A673 (cell line): ENCODE measurements at regions not wholly inside any gene's neighbourhood (a gene's known extent, or its start where the extent isn't known, plus 50 kb on each side); places are given as distances from the start of the nearest gene placed in this dataset.

ENCODE experiments used
- BruUV-seq: library from RNA; stranded (reverse); fragments of 400-500 nt; replicated peaks from 2 replicates; lab custom pipeline; 2021; lab: Mats Ljungman, UMichigan
- CTCF ChIA-PET: fragments of 300-600 bp; sonication (Branson Sonifier 250); formaldehyde crosslinking; loops from one replicate; lab custom pipeline; 2022; ENCODE audit warnings: antibody characterized with exemption; lab: Charles Lee
- POLR2A ChIA-PET: fragments of 300-600 bp; sonication (Branson Sonifier 250); formaldehyde crosslinking; loops from one replicate; lab custom pipeline; 2022; ENCODE audit warnings: antibody characterized with exemption; ENCODE audit not compliant: low non-redundant PET; lab: Charles Lee
- DNase-seq: peaks from one replicate; pipeline ENCODE4 v3.0.0-alpha.2; 2015; ENCODE audit warnings: low spot score
- H3K27ac ChIP-seq: fragments of 200-600 bp; sonication (generic); 2 replicates; pipeline ENCODE4 v1.5.1; 2016; ENCODE audit warnings: mixed run types, low read depth, mild to moderate bottlenecking, mixed read lengths, antibody characterized with exemption, low read length; ENCODE audit not compliant: poor library complexity, severe bottlenecking
- H3K27me3 ChIP-seq: fragments of 200-600 bp; sonication (generic); replicated peaks from 2 replicates; pipeline ENCODE4 v1.6.1; 2017; ENCODE audit warnings: mixed run types, low read depth, mild to moderate bottlenecking, mixed read lengths, antibody characterized with exemption, low read length; ENCODE audit not compliant: insufficient read depth, poor library complexity
- H3K36me3 ChIP-seq: fragments of 200-600 bp; sonication (generic); 2 replicates; pipeline ENCODE4 v1.6.1; 2016; ENCODE audit warnings: mixed run types, mild to moderate bottlenecking, mixed read lengths, antibody characterized with exemption, low read length; ENCODE audit not compliant: insufficient read depth, poor library complexity, severe bottlenecking
- H3K4me1 ChIP-seq: fragments of 200-600 bp; sonication (generic); 2 replicates; pipeline ENCODE4 v1.6.1; 2017; ENCODE audit warnings: mixed run types, mild to moderate bottlenecking, mixed read lengths, antibody characterized with exemption, low read length; ENCODE audit not compliant: insufficient read depth, poor library complexity, severe bottlenecking
- H3K4me3 ChIP-seq: fragments of 200-600 bp; sonication (generic); 2 replicates; pipeline ENCODE4 v1.5.1; 2016; ENCODE audit warnings: low read depth, mixed run types, mild to moderate bottlenecking, mixed read lengths, low read length; ENCODE audit not compliant: poor library complexity, severe bottlenecking
- H3K9me3 ChIP-seq: fragments of 200-600 bp; sonication (generic); 2 replicates; pipeline ENCODE4 v1.6.1; 2016; ENCODE audit warnings: mixed run types, low read depth, mild to moderate bottlenecking, mixed read lengths, antibody characterized with exemption, low read length; ENCODE audit not compliant: poor library complexity, severe bottlenecking
- EZH2 ChIP-seq: fragments of 200-600 bp; sonication (generic); IDR thresholded peaks from 2 replicates; pipeline ENCODE4 v1.6.1; 2017; ENCODE audit warnings: borderline replicate concordance, low read depth, mild to moderate bottlenecking, mixed read lengths, antibody characterized with exemption, low read length; ENCODE audit not compliant: poor library complexity, severe bottlenecking
- intact Hi-C: fragments of 100-400 bp; cut with micrococcal nuclease; formaldehyde crosslinking; loops from one replicate; pipeline ENCODE4 v1.10.0; 2022; ENCODE audit not compliant: unreplicated experiment
- TF ChIP-seq, protein P1 (sequence below): fragments of 300-800, 200-600 bp; sonication (generic); conservative IDR thresholded peaks from 2 replicates; pipeline ENCODE4 v1.5.1; 2017; ENCODE audit warnings: low read depth, mild to moderate bottlenecking, antibody characterized with exemption, low read length, moderate library complexity, mixed read lengths

DNA sequence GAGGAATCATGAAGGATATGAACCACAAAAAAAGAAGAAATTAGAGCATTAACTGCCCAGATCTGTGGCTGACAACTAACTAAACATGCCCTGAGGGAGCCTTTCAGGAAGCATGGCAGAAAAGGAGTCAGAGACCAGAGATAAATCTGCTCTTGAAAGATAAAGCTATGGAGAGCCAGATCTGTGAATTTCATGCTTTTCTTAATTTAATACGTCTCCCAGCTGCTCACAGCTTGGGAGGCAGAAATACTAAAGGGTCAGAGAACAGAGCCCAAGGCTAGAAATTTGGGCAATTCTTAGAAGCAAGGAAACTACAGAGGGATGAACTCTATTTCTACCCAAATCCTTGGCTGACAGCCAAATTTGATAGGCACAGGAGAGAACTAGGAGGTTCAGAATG lies 223.0 kb upstream of the DPP10 start:
- TF ChIP-seq, protein P1, sequence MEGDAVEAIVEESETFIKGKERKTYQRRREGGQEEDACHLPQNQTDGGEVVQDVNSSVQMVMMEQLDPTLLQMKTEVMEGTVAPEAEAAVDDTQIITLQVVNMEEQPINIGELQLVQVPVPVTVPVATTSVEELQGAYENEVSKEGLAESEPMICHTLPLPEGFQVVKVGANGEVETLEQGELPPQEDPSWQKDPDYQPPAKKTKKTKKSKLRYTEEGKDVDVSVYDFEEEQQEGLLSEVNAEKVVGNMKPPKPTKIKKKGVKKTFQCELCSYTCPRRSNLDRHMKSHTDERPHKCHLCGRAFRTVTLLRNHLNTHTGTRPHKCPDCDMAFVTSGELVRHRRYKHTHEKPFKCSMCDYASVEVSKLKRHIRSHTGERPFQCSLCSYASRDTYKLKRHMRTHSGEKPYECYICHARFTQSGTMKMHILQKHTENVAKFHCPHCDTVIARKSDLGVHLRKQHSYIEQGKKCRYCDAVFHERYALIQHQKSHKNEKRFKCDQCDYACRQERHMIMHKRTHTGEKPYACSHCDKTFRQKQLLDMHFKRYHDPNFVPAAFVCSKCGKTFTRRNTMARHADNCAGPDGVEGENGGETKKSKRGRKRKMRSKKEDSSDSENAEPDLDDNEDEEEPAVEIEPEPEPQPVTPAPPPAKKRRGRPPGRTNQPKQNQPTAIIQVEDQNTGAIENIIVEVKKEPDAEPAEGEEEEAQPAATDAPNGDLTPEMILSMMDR: no peak
- TF ChIP-seq EZH2: no peak
- H3K9me3 ChIP-seq: no peaks in the 10 kb centered on the region
- H3K4me3 ChIP-seq: no peak overlapping the region
- ChIA-PET POLR2A (no interaction called here), CTCF (no interaction called here)
- no peaks in the 10 kb centered on the region for H3K36me3 ChIP-seq
- intact Hi-C loops: no loop called here
- H3K27me3 ChIP-seq: no peaks in the 10 kb centered on the region
- no peak for DNase-seq
- no peak overlapping the region for H3K27ac ChIP-seq
- no peaks in the 10 kb centered on the region for H3K4me1 ChIP-seq
- no TSS peak for BruUV-seq

DNA sequence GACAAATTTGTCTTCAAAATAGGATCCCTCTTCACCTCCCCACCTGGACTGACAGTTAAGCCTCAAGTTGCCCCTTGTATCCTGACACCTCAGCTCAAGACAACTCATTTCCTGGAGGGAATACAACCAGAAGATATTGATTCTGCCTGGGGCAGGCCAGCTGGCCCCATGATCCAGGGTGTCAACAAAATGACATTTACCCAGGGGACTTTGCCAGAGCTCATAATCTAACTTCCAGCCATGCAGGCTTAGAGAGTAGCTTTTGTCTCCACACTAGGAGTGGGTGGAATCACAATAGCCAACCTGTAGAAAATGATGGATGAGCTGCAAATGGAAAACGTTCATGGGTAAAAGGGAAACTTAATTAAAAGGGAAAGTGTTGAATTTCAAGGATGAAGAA lies 220.1 kb upstream of the DPP10 start:
- intact Hi-C loops: no loop called here
- TF ChIP-seq, protein P1: no peak
- no peak for TF ChIP-seq EZH2
- H3K4me1 ChIP-seq: no peaks in the 10 kb centered on the region
- H3K27ac ChIP-seq: no peak overlapping the region
- no peaks in the 10 kb centered on the region for H3K27me3 ChIP-seq
- ChIA-PET CTCF (no interaction called here), POLR2A (no interaction called here)
- H3K36me3 ChIP-seq: no peaks in the 10 kb centered on the region
- no peak for DNase-seq
- H3K4me3 ChIP-seq: no peak overlapping the region
- no peaks in the 10 kb centered on the region for H3K9me3 ChIP-seq
- BruUV-seq: no TSS peak

DNA sequence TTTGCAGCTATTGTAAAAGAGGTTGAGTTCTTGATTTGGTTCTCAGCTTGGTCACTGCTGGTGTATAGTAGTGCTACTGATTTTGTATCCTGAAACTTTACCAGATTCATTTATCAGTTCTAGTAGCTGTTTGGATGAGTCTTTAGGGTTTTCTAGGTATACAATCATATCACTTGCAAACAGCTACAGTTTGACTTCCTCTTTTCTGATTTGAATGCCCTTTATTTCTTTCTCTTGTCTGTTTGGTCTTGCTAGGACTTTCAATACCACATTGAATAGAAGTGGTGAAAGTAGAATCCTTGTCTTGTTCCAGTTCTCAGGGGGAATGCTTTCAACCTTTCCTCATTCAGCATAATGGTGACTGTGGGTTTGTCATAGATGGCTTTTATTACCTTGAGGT lies 210.5 kb upstream of the DPP10 start:
- no peaks in the 10 kb centered on the region for H3K9me3 ChIP-seq
- H3K36me3 ChIP-seq: no peaks in the 10 kb centered on the region
- CTCF ChIA-PET: no interaction called here
- no peak for DNase-seq
- no peak overlapping the region for H3K27ac ChIP-seq
- intact Hi-C loops: no loop called here
- H3K4me3 ChIP-seq: no peak overlapping the region
- no peaks in the 10 kb centered on the region for H3K4me1 ChIP-seq
- no peak for TF ChIP-seq EZH2
- TF ChIP-seq, protein P1: no peak
- no peaks in the 10 kb centered on the region for H3K27me3 ChIP-seq
- POLR2A ChIA-PET: no interaction called here
- BruUV-seq: no TSS peak
